KOPT-K1 (cell line): ENCODE measurements at regions not wholly inside any gene's neighbourhood (a gene's known extent, or its start where the extent isn't known, plus 50 kb on each side); places are given as distances from the start of the nearest gene placed in this dataset.
A peak's percentile ranks its signal among the peaks of the same experiment; 100 is the strongest.
"Not testable (repeated sequence)": the region's sequence is repeated elsewhere in the genome, so short reads cannot be mapped to it uniquely, and the experiment has no call there.

ENCODE experiments used
- H3K27ac ChIP-seq: fragments of 200-600 bp; sonication (generic); 2 replicates; pipeline ENCODE4 v1.5.1; 2016; ENCODE audit warnings: antibody characterized with exemption, mild to moderate bottlenecking, low read depth, low read length; ENCODE audit not compliant: poor library complexity, severe bottlenecking
- H3K36me3 ChIP-seq: fragments of 200-600 bp; sonication (generic); 2 replicates; pipeline ENCODE4 v1.5.1; 2017; ENCODE audit warnings: antibody characterized with exemption, mild to moderate bottlenecking, low read length, moderate library complexity; ENCODE audit not compliant: insufficient read depth
- H3K9me3 ChIP-seq: fragments of 200-600 bp; sonication (generic); 2 replicates; pipeline ENCODE4 v1.5.1; 2017; ENCODE audit warnings: antibody characterized with exemption, low read length, mild to moderate bottlenecking; ENCODE audit not compliant: insufficient read depth, poor library complexity, severe bottlenecking

DNA sequence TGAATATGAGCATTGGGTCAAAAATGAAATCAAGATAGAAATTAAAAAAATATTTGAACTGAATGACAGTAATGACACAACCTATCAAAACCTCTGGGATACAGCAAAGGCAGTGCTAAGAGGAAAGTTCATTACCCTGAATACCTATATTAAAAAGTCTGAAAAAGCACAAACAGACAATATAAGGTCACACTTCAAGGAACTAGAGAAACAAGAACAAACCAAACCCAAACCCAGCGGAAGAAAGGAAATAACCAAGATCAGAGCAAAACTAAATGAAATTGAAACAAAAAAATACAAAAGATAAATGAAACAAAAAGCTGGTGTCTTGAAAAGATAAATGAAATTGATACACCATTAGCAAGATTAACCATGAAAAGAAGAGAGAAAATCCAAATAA, 140.5 kb upstream of the MAN1A1 start:
- not testable (repeated sequence) for H3K9me3 ChIP-seq, H3K36me3 ChIP-seq, H3K27ac ChIP-seq

DNA sequence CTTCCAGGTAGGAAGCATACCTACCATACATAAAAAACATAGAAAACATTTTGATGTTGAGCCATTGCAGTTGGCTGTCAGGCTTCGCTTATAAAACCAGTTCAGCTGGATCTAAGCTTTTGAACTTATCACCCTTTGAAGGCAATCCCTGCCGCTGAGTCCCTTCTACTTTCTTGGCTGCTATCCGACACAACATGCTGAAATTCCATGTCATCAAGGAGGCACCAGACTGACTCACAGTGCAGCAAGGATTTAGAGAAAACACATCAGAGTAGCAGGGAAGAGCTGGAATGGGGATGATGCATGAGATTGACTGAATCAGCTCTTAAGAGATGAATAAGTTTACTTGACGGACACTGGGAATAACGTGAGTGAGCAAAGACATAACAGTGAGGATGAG, 135.0 kb upstream of the MAN1A1 start:
- Histone ChIP-seq H3K36me3 (no peaks in the 10 kb centered on the region), H3K27ac (no peak overlapping the region), H3K9me3 (no peaks in the 10 kb centered on the region)

- no peaks in the 10 kb centered on the region for H3K36me3 ChIP-seq
- H3K27ac ChIP-seq = no peak overlapping the region
- H3K9me3 ChIP-seq = no peaks in the 10 kb centered on the region
These were observed 134.3 kb upstream of the MAN1A1 start for GRCh38 chr6:119483908-119484307.

DNA sequence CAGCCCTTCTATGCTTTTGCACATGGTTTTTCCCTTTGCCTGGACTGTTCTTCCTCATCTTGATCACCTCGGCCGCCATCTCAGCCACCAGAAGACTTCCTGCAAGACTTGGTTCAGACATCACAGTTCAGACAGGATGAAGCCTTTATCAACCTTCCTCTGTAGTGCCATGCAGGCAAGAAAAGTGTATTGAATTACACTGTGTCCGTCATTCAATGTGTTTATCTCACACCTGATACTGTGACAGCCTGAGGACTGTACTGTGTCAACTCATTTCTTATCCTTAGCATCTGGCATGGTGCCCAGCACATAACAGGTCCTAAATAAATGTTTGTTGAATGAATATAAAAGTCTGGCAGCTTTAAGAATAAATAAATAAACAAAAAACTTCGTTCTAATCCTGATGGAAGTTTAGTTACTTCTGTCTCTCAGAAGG, 133.3 kb upstream of the MAN1A1 start:
- Histone ChIP-seq H3K9me3 (no peaks in the 10 kb centered on the region), H3K36me3 (no peaks in the 10 kb centered on the region), H3K27ac (no peak overlapping the region)

DNA sequence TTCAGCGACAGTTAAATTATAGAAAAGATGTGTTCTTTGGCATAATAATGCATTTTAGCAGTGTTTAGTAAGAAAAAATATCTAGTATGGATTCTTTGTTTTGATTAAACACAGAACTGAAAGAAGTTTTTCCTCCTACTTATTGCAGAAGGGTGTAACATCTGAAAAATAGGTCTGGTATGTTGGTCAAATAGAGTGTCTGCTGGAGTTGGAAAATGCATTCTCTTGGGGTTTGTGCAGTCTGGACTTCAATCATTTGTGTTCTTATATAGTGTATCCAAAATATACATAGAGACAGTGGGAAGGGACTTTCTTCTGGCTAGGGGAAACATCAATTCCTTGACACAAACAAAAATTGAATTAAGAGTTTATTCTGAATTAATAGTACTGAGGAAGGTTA, 132.4 kb upstream of the MAN1A1 start:
- Histone ChIP-seq H3K27ac (no peak overlapping the region), H3K36me3 (no peaks in the 10 kb centered on the region), H3K9me3 (no peaks in the 10 kb centered on the region)

- no peaks in the 10 kb centered on the region for H3K9me3 ChIP-seq
- no peaks in the 10 kb centered on the region for H3K36me3 ChIP-seq
- H3K27ac ChIP-seq = no peak overlapping the region
These were observed 131.5 kb upstream of the MAN1A1 start for GRCh38 chr6:119480961-119481497.

GRCh38 chr6:119479860-119480655, 130.5 kb upstream of the MAN1A1 start:
- no peak overlapping the region for H3K27ac ChIP-seq
- H3K9me3 ChIP-seq = no peaks in the 10 kb centered on the region
- no peaks in the 10 kb centered on the region for H3K36me3 ChIP-seq

- Histone ChIP-seq H3K9me3 (no peaks in the 10 kb centered on the region), H3K27ac (no peak overlapping the region), H3K36me3 (no peaks in the 10 kb centered on the region)
These were observed 127.0 kb upstream of the MAN1A1 start for GRCh38 chr6:119476554-119476953.

GRCh38 chr6:119476024-119476423, 126.5 kb upstream of the MAN1A1 start:
- Histone ChIP-seq H3K9me3 (no peaks in the 10 kb centered on the region), H3K27ac (no peak overlapping the region), H3K36me3 (no peaks in the 10 kb centered on the region)

- Histone ChIP-seq H3K27ac (peak overlapping the region; percentile 42), H3K9me3 (no peaks in the 10 kb centered on the region), H3K36me3 (no peaks in the 10 kb centered on the region)
These were observed 121.5 kb upstream of the MAN1A1 start for GRCh38 chr6:119470893-119471542.

DNA sequence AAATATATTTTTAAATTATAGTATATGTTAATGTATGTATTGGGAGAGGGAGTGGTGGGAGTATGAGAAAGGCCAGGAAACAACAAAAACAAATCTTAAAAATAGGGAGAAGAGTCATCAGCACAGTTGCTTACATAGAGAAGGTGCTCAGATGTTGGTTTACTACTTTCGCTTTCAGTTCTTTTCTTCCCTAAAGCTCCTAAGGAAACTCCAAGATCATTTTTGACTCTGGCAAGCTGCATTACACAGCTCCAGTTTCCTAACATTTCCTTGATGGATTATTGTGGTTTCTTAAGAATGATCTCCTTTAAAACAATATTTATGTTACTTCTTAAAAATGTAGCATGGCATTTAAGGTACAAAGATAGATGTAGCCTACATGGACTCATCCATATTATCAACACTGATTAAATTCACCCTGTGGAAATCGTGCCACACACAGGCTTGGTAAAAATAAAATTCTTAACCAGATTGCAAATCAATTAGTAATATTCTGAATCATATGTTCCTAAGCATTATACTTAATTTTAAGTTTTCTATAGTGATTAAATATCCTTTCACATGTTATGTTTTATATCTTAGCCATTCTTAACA, 118.0 kb upstream of the MAN1A1 start:
- no peaks in the 10 kb centered on the region for H3K36me3 ChIP-seq
- H3K9me3 ChIP-seq = no peaks in the 10 kb centered on the region
- H3K27ac ChIP-seq = peak overlapping the region; percentile 43

GRCh38 chr6:119466226-119466625, 116.7 kb upstream of the MAN1A1 start:
- no peaks in the 10 kb centered on the region for H3K36me3 ChIP-seq
- H3K27ac ChIP-seq = no peak overlapping the region
- no peaks in the 10 kb centered on the region for H3K9me3 ChIP-seq

GRCh38 chr6:119463081-119463626, 113.6 kb upstream of the MAN1A1 start:
- Histone ChIP-seq H3K9me3 (no peaks in the 10 kb centered on the region), H3K27ac (no peak overlapping the region), H3K36me3 (no peaks in the 10 kb centered on the region)

DNA sequence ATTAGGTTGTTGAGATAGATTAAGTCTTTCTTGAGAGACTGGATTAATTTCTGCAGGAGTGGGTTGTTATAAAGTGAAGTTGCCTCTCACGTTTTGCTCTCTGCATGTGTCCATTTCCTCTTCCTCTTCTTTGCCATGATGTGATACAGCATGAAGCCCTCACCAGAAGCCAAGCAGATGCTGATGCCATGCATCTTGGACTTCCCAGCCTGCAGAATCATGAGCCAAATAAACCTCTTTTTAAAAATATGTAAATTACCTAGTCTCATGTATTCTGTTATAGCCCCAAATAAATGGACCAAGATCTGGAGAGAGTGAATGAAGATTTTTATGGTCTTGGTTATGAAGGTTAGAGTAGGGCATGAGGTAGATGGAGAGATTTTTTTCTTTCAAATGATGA, 111.6 kb upstream of the MAN1A1 start:
- Histone ChIP-seq H3K9me3 (no peaks in the 10 kb centered on the region), H3K27ac (no peak overlapping the region), H3K36me3 (no peaks in the 10 kb centered on the region)
